Ovary (tissue), 7 donors: ENCODE measurements at regions not wholly inside any gene's neighbourhood (a gene's known extent, or its start where the extent isn't known, plus 50 kb on each side); places are given as distances from the start of the nearest gene placed in this dataset.

Experiments
- DNase-seq, 5 donors: peaks; one replicate each; pipeline ENCODE4 v3.0.0-alpha.2; 2019 to 2020
- H3K27ac ChIP-seq, 2 donors: fragments of 200-600 bp; one replicate each; pipeline versions ENCODE4 v1.5.1 to v1.8.0; 2019 to 2022
- H3K27me3 ChIP-seq: fragments of 200-600 bp; one replicate; pipeline ENCODE4 v1.8.0; 2022
- H3K36me3 ChIP-seq: fragments of 200-600 bp; sonication (generic); one replicate; pipeline ENCODE4 v1.5.1; 2019
- H3K4me1 ChIP-seq: one replicate; pipeline ENCODE4 v1.8.1; 2013; ENCODE audit warnings: mild to moderate bottlenecking, moderate library complexity; ENCODE audit not compliant: insufficient read depth
- H3K4me3 ChIP-seq: fragments of 200-600 bp; sonication (generic); one replicate; pipeline ENCODE4 v1.5.1; 2017
- H3K9me3 ChIP-seq, 2 donors: fragments of 200-600 bp in 1 of 2; sonication (generic) in 1 of 2; one replicate each; pipeline versions ENCODE4 v1.5.1 to v1.8.1; 2013 to 2019; ENCODE audit warnings: mild to moderate bottlenecking in 1 of 2, moderate library complexity in 1 of 2
- EP300 ChIP-seq: sonication (generic); formaldehyde crosslinking; IDR thresholded peaks from one replicate; pipeline ENCODE4 v1.6.1; 2017; ENCODE audit warnings: antibody characterized with exemption
- POLR2A ChIP-seq: fragments of 450-650 bp; IDR thresholded peaks from one replicate; pipeline ENCODE4 v1.6.1; 2017; ENCODE audit warnings: antibody characterized with exemption, mild to moderate bottlenecking, moderate library complexity
- WGBS, 3 donors: extraction: QIAGEN DNeasy Blood & Tissue Kit in 1 of 3; methylation state at CpG; one replicate each; pipeline versions ENCODE4 v1.1.5 to v1.1.7; 2013 to 2017; 5-methylcytosine and 5-hydroxymethylcytosine counted together
- intact Hi-C, 4 donors: fragments of 100-400 bp; cut with DNase I; formaldehyde crosslinking; loops; one replicate each; pipeline versions ENCODE4 v1.11.0 to v1.15.1; 2022 to 2023
- TF ChIP-seq, protein P1 (sequence below), 3 donors: fragments of 450-650 bp in 2 of 3; fragments of 200-600 bp in 1 of 3; IDR thresholded peaks; one replicate each; pipeline versions ENCODE4 v1.5.1 to v1.8.0; 2016 to 2022; ENCODE audit warnings: antibody characterized with exemption in 3 of 3, mild to moderate bottlenecking in 1 of 3
- donor health status: DM: no; HTN: no; CAD: no; lungs with moderate emphysema.
- donor health status: DM: no; HTN: no; CAD: no.
- donor health status: Bipolar disorder and iron deficiency.
- donor health status: DM: no; HTN: no; CAD: no.
- donor health status: DM: yes; HTN: yes; CAD: no.

DNA sequence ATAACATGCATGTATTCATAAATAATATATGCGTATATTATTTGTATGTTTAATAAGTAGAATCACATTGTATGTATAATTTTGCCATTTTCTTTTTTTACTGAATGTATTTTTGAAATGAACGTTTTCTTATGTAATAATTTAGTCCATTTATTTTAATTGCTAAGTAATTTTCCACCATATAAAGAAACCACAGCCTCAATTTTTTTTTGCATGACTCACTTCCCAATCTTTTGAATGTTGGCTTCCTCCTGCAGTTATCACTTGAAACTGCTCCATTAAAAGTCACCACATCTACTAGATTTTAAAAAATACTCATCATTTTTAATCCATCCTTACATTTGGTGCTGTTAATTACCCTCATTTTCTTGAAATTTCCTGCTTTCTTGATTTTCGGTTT is 363.3 kb upstream of the MEF2C start:
- DNase-seq: no peak
- 78 to 83% (median 80%) methylated on average over 3 of the region's 3 CpGs for WGBS, 3 donors
- Histone ChIP-seq H3K36me3 (no peaks in the 10 kb centered on the region), H3K27ac (no peak overlapping the region), H3K4me1 (no peaks in the 10 kb centered on the region), H3K27me3 (no peaks in the 10 kb centered on the region), H3K9me3 (no peaks in the 10 kb centered on the region), H3K4me3 (no peak overlapping the region)
- no peak for TF ChIP-seq POLR2A
- no peak for TF ChIP-seq EP300
- TF ChIP-seq, protein P1, sequence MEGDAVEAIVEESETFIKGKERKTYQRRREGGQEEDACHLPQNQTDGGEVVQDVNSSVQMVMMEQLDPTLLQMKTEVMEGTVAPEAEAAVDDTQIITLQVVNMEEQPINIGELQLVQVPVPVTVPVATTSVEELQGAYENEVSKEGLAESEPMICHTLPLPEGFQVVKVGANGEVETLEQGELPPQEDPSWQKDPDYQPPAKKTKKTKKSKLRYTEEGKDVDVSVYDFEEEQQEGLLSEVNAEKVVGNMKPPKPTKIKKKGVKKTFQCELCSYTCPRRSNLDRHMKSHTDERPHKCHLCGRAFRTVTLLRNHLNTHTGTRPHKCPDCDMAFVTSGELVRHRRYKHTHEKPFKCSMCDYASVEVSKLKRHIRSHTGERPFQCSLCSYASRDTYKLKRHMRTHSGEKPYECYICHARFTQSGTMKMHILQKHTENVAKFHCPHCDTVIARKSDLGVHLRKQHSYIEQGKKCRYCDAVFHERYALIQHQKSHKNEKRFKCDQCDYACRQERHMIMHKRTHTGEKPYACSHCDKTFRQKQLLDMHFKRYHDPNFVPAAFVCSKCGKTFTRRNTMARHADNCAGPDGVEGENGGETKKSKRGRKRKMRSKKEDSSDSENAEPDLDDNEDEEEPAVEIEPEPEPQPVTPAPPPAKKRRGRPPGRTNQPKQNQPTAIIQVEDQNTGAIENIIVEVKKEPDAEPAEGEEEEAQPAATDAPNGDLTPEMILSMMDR (IDR thresholded peaks at IDR 0.05): no peak
- intact Hi-C loops: no loop called here

DNA sequence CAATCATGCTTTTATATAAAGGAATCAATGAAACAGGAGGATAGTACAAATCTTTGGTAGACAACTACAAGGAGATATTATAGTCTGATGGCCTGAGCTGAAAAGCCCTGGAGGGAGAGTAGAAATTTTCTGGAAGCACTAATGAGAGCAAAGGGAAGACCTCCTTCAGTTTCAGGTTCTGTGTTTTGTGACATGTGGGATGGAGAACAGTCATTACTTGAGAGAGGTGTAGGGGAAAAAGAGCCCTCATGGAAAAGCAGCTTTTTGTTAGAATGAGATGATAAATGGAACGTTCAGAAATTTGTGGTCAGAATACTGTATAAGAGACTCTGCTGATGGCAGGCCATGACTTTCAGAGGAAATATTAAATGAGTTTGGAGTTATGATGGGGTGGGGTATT is 360.6 kb upstream of the MEF2C start:
- H3K4me1 ChIP-seq: no peaks in the 10 kb centered on the region
- WGBS, 3 donors: 82 to 100% (median 90%) methylated on average over 1 of the region's 1 CpG
- no peak overlapping the region for H3K4me3 ChIP-seq
- H3K27me3 ChIP-seq: no peaks in the 10 kb centered on the region
- no peaks in the 10 kb centered on the region for H3K36me3 ChIP-seq
- H3K27ac ChIP-seq: no peak overlapping the region
- intact Hi-C loops: no loop called here
- no peak for TF ChIP-seq EP300
- TF ChIP-seq POLR2A: no peak
- TF ChIP-seq, protein P1 (IDR thresholded peaks at IDR 0.05): no peak
- H3K9me3 ChIP-seq: no peaks in the 10 kb centered on the region
- DNase-seq: no peak

DNA sequence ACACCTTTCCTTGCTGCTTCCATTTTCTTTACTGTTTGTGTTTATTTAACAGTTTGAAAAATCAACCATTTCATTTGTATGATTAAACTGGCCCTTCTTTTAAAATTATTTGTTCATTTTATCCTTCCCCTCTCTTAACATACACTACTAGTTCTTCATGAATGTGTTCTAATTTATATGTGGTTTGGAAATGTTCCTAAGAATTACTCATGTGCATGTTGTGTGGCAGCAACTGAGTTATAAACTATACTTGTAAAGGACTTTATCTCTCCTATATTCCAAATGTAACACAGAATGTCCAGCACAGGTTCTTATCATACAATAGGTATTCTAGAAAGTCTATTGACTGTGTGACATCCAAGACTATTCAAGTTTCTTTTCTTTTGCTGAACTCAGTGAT is 358.2 kb upstream of the MEF2C start:
- no peak for DNase-seq
- intact Hi-C loops: no loop called here
- no peaks in the 10 kb centered on the region for H3K36me3 ChIP-seq
- no peak for TF ChIP-seq EP300
- no peak for TF ChIP-seq POLR2A
- TF ChIP-seq, protein P1 (IDR thresholded peaks at IDR 0.05): no peak
- H3K4me1 ChIP-seq: no peaks in the 10 kb centered on the region
- H3K27ac ChIP-seq: no peak overlapping the region
- no peak overlapping the region for H3K4me3 ChIP-seq
- no peaks in the 10 kb centered on the region for H3K27me3 ChIP-seq
- H3K9me3 ChIP-seq: no peaks in the 10 kb centered on the region

DNA sequence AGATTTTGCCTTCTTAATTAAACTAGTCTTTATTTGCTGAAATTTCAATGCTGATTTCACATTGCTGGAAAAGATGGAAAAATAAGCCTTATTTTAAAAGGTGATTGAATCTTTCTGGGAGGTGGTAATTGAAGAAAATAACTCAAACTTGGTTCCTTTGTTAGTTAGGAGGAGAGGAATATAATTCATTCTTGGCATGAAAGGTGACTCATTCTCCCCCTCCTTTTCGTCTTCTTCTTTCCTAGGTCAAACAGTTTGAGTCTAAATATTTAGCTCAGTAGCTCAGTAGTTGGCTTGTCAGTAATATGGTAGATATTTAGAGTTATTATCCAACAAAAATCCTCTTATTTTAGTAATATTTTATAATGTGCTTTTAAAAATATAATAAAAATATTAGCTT is 353.9 kb upstream of the MEF2C start:
- Histone ChIP-seq H3K4me3 (no peak overlapping the region), H3K4me1 (no peaks in the 10 kb centered on the region), H3K9me3 (no peaks in the 10 kb centered on the region), H3K27ac (no peak overlapping the region), H3K27me3 (no peaks in the 10 kb centered on the region), H3K36me3 (no peaks in the 10 kb centered on the region)
- TF ChIP-seq, protein P1 (IDR thresholded peaks at IDR 0.05): no peak
- TF ChIP-seq POLR2A (no peak), EP300 (no peak)
- 24 to 38% (median 30%) methylated on average over 1 of the region's 1 CpG for WGBS, 3 donors
- intact Hi-C loops: no loop called here
- DNase-seq: no peak

DNA sequence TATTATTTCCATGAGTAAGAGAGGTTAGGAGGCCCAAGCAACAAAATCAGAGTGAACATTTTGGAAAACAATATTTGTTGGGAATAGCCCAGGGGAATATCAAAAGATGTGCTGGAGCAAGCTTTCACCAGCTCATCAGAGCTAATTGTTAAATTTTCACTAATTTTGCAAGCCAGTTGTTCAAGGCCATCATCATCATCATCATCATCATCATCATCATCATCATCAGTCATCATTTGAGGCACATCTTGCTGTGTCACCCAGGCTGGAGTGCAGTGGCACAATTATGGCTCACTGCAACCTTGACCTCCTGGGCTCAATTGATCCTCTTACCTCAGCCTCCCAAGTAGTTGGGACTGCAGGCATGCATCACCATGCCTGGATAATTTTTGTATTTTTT is 350.5 kb upstream of the MEF2C start:
- H3K36me3 ChIP-seq: no peaks in the 10 kb centered on the region
- TF ChIP-seq POLR2A (no peak), EP300 (no peak)
- TF ChIP-seq, protein P1 (IDR thresholded peaks at IDR 0.05): no peak
- H3K27me3 ChIP-seq: no peaks in the 10 kb centered on the region
- intact Hi-C loops: no loop called here
- H3K9me3 ChIP-seq: no peaks in the 10 kb centered on the region
- H3K4me3 ChIP-seq: no peak overlapping the region
- no peak overlapping the region for H3K27ac ChIP-seq
- H3K4me1 ChIP-seq: no peaks in the 10 kb centered on the region
- DNase-seq: no peak
